HG03469 (cell line): ENCODE measurements at regions not wholly inside any gene's neighbourhood (a gene's known extent, or its start where the extent isn't known, plus 50 kb on each side); places are given as distances from the start of the nearest gene placed in this dataset.
A peak's percentile ranks its signal among the peaks of the same experiment; 100 is the strongest.
"Not testable (repeated sequence)": the region's sequence is repeated elsewhere in the genome, so short reads cannot be mapped to it uniquely, and the experiment has no call there.

Source experiments
- ATAC-seq: cut with Tn5 transposase; IDR thresholded peaks from one replicate; pipeline ENCODE4 v1.9.1; 2021; ENCODE audit warnings: mild to moderate bottlenecking, moderate library complexity, moderate number of reproducible peaks; ENCODE audit not compliant: unreplicated experiment

DNA sequence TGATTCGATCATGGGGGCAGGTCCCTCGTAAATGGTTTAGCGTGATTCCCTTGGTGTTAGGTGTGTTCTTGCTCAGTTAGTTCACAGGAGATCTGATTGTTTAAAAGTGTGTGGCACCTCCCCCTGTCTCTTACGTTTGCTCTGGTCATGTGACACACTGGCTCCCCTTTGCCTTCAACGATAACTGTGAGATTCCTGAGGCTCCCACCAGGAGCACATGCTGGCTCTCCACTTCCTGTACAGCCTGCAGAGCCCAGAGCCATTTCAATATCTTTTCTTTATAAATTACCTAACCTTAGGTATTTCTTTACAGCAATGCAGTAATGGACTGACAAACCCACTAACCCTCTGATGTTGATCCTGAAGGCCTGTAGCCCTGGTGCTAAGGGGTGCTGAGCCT is 141.9 kb downstream of the FCRL5 start:
- ATAC-seq = no peak

DNA sequence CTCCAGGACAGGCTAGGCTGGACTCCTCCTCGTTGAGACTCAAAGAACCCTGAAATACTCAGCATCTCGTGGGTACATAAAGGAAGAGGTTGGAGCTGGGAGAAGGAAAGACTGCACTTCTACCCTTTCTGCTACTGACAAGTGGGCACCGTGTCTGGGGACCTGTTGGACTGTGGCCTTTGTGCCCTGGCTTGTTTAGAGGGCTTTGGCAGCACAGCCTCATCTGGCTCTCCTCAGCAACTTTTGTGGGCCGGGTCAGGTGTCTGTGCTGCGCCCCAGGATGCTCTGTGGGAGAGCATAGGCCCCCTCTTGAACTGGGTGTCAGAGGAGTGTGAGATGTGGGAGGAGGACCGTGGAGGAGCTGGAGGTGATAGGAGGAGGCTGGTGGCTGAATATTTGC is 142.4 kb downstream of the FCRL5 start:
- no peak for ATAC-seq

DNA sequence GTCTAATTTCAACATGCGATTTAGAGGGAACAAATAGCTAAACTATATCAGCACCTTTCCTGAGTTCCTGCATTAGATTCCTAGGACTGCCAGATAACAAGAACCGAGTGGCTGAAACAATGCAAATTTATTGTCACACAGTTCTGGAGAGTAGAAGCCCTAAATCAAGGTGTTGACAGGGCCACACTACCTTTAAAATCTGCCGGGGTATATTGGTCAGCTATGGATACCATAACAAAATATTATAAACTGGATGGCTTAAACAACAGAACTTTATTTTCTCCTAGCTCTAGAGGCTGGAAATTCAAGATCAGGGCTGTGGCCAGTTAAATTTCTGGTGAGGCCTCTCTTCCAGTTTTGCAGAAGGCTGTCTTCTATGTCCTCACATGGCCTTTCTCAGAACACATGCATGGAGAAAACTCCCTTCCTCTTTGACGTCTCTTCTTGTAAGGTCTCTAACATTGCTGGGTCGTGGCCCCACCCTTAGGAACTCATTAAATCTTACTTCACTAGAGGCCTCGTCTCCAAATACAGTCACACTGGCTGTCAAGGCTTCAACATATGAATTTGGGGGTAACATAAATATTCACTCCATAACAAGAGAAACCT is 144.3 kb downstream of the FCRL5 start:
- no peak for ATAC-seq

DNA sequence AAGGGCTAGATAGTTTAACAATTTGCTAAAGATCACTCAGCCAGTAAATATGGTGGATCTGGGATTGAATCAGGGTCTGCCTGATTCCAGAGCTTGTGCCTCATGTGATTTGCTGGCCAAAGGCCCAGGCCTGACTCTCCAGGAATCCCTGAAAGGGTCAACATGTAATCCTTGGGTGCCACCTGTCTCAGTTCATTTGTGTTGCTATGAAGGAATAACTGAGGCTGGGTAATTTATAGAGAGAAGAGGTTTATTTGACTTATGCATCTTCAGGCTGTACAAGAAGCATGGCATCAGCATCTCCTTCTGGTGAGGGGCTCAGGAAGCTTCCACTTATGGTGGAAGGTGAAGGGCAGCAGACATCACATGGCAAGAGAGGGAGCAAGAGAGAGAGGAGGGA is 144.9 kb downstream of the FCRL5 start:
- no peak for ATAC-seq

DNA sequence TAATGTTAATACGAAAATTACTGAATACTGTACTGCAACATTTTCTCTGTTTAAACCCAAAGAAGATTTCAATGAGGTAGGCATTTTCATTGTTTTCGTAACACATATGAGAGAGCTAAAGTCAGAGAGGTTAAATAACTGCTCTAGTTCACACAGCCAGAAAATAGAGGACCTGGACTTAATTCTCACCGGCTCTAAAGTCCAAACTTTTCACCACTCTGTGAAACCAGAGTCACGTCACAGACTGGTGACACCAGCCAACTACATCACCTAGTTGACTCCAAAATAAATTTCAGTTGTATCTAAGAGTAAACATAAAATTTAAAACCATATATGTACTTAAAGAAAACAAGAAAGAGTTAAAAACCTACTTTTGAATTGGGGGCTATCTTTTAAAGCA is 146.7 kb downstream of the FCRL5 start:
- no peak for ATAC-seq

DNA sequence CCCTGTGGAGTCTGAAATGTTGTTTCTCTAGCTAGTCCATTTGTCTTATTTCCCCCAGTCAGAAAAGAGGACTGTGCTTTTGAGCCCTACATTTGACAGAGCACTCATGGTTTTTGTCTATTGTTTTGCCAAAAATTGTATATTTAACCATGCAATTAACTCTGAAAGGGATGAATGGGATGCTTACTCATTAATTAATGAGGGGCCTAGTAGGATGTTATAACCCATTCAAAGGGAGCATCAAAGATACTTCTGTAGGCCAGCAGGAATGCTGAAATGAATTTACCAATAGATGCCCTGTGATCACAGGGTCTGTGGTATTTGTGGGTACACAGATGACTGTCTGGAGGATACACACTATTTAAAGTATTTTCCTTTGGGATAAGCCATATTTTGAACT is 147.7 kb downstream of the FCRL5 start:
- no peak for ATAC-seq

DNA sequence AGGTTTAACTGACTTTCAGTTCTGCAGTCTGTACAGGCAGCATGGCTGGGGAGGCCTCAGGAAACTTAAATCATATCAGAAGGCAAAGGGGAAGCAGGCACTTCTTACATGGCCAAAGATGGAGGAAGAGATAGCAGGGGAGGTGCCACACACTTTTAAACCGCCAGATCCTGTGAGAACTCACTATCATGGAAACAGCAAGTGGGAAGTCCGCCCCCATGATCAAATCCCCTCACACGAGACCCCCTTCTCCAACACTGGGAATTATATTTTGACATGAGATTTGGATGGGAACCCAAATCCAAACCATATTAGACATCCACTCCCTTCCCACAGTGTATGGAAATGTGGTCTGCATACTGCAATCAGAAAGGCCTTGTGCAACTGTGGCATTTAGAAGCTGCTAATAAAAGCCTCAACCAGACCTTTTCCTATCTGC is 148.2 kb downstream of the FCRL5 start:
- ATAC-seq = no peak

DNA sequence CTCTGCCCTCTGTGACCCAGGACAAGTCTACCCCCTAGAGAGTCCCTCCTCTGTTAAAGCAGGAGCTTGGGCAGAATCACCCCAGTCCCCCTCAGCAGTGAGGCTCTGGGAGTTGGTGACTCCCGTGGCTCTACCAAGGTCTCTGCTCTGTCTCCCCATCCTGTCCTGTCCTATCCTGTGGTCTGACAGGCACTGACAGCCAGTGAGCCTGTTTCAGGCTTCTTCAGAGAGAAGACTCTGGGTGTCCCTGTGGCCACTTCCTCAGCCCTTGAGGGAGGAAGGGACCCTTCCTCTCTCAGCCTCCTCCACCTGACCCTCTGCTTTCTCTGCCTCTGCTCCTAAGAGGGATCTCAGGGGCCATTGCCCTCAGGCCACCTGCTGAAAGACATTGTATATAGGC is 148.7 kb downstream of the FCRL5 start:
- no peak for ATAC-seq

DNA sequence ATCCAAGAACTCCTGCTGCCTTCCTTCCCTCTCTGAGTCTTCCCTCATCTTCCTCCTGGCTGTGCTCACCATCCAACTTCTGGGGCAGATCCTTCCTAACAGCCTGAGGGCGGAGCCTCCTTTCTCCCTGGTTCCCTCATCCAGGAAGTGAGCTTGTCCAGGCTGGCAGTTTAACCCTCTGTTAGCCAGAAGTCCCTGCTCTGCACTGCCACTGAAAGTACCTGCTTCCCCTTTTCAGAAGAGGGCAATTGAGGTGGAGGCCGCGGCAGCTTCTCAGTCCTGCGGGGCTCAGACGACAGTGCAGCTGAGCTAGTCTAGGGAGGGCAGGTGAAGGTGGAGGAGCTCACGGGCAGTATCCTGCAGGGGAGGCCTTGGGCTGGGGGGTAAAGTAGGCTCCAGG is 149.1 kb downstream of the FCRL5 start:
- ATAC-seq = peak; percentile 66

DNA sequence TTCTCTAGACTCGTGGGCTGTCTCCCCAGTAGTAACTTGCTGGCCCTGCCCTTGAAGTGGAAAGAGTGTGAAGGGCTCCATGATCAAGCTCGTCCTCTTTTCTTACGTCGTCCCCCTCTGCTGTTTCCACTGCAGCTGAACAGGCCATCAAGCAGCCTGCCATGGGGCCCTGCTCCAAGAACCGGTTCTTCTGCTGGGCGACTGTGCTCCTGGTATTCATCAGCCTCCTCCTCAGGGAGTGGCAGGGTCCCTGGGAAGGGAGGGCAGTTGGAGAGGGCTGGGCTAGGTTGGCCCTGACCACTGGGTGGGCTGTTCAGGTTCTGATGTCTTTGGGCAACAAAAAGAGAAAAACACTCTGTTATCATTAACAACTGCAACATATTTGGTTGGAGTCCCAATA is 151.5 kb downstream of the FCRL5 start:
- ATAC-seq = no peak

DNA sequence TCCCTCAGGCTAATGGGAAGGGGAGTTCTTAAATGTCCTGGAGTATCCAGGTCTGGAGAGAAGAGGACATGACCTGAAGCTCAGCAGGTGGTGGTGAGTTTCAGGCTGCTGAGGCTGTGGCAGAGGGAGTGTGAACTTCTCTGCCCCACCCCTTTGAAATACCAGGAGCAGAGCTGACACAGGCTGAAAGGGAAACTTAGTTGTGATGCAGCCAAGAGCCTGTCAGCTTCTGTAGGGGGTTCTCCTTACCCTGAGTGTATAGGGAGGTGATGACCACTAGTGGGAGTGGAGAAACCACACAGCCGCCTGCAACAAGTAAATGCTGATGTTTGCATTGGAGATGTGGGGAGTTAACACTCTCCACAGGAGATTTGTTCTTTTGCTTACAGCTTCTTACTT is 152.3 kb downstream of the FCRL5 start:
- peak; percentile 49 for ATAC-seq

DNA sequence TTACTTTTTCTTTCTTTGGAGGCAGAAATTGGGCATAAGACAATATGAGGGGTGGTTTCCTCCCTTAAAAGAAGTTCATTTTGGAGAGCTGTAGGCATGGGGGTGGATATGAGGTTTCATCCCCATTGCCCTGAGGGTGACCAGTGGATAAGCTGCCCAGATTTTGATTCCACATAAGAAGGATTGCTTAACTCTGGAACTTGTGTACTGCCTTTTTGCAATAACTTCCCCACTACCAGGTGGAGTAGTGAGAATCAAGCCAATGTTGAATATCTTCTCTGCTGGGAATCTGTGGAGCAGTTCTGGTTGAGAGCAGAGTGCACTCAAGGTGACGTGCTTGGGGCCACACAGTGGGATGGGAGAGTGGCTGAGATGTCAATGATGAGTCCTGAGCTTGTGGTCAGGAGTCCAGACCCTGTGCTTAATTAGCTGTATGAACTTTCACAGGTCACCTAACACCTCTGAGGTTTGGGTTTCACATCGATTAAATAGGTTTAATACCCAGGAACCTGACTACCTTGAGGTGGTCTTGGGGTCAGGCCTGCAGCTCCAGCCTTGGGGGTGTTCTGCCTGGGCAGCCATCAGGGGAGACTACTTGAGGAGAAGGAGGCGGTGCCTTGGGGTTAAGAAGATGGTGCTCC is 152.9 kb downstream of the FCRL5 start:
- ATAC-seq = no peak

DNA sequence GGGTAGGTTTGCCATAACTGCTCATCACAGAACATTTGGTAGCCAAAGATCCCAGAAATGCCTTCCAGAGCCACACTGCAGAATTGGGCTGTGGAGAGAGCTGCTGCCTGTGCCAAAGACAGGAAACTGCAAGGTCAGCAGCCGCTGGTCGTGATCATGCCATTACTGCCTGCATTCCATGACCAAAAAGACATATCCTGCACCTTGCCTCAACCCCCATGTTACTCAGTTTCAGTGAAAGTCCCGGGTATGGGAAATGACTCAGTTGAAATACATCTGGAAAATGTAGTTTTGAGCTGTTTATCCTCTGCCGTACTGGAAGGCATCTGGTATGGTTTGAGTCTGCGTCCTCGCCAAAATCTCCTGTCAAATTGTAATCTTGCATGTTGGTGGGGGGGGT is 161.7 kb downstream of the FCRL5 start:
- ATAC-seq = no peak

DNA sequence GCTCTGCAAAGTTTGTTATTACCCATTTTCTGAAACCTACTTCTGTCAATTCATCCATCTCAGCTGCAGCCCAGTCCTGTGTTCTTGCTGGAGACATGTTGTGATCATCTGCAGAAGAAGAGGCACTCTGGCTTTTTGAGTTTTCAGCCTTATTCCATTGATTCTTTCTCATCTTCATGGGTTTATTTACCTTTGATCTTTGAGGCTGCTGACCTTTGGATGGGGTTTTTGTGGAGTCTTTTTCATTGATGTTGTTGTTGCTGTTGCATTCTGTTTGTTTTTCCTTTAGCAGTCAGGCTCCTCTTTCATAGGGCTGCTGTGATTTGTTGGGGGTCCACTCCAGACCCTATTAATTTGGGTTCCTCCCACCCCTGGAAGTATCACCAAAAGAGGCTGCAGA is 164.3 kb downstream of the FCRL5 start:
- ATAC-seq = no peak

DNA sequence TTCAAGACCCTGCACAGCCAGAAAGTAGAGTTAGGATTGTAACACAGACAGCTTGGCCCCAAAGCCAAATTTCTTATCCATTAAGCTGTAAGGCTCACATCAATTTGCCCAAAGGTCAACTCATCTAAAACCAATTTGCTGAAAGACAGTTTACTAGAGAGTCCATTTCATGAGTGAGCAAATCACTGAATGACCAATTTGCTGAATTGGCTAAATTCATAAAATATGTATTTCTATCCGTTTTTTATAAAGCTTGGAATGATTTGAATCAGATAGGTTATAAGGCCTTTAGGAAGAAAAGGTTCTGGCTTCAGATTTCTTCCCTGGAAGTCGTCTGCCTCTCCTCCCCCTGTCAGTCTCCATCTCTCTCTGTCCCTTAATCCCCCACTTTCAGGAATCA is 168.1 kb downstream of the FCRL5 start:
- ATAC-seq = no peak

DNA sequence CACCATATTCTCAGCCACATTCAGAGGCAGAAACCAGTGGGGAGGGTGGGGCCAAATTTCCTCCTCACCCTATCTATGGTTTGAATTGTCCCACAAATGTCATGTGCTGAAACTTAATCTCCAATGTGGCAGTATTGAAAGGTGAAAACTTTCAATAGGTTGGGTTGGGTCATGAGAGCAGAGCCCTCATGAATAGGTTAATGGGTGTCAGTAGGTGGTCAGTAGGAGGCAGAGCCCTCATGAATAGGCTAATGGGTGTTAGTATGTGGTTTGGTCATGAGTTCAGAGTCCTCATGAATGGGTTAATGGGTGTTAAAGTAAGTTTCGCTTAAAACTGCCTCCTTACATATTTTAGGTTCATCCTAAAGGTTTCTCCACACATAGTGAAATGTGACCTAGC is 170.0 kb downstream of the FCRL5 start:
- ATAC-seq = no peak

DNA sequence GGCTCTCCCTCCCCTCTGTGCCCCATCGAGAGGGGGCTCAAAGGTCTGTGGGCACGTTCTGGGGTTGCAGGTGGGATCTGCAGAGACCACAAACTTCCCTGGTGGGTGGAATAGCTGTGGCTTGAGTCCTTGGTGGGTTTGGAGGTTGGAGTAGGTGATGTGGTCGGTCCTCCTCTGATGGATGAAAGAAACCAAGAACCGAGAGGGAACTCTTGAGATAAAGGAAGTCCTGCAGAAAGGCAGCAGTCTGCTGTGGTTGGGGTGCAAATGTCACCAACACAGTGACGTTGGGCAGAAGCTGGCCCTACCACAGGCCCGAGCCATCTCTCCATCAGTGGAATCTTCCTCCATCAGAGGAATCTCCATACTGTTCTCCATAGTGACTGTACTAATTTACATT is 171.8 kb downstream of the FCRL5 start:
- no peak for ATAC-seq

DNA sequence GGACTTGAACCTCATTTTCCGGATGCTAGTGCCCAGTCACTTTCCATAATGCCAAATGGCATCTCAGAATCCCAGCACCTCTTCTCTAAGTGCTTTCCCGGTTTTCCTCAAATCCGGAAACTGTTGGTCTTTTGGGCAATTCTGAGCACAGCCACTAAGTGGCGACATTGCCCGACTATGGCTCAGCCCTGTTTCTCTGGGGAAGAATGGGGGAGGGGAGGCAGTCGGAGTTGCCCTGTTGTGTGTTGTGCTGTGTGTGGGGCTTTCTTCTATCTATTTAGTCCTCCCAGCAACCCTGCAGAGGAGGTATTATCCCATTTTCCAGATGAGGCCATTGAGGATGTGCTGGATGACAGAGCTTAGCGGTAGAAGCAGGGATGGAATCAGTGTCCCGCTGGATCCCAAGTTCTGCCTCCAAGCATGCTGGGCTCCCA is 175.0 kb downstream of the FCRL5 start:
- not testable (repeated sequence) for ATAC-seq

DNA sequence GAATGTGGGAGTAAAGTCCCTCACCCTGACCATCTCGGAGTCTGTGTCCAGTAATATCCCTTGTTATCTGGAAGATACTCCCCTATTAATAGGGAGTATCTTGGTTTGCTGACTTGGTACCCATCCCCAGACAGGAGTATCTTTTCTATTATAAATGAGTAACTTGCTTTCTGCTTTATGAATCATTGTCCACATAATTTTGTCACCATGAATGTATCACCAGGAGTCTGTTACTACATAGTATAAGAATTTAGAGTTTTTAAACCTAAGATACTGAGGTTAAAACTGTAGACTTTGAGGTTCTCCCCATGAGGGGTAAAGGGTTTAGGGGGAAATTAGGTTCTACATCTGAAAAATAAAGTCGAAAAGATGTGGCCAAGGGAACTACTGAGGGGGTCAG is 175.6 kb downstream of the FCRL5 start:
- no peak for ATAC-seq

DNA sequence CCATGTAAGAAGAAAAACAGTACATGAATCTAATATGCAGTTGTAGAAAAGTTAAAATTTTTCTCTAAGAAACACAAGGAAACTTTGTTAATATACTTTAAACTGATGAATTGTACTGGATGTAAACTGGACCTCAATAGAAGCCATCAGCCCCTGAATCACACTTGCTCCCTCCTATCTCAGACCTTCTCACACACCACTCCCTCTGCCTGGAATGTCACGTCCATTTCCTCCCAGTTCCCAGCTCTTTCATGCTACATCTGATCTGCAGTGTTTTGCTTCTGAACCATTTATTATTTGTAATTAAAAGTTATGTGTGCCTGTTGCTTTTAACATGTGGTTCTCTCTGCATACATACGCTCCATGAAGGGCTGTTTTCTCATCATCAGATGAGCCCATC is 180.0 kb downstream of the FCRL5 start:
- ATAC-seq = not testable (repeated sequence)

DNA sequence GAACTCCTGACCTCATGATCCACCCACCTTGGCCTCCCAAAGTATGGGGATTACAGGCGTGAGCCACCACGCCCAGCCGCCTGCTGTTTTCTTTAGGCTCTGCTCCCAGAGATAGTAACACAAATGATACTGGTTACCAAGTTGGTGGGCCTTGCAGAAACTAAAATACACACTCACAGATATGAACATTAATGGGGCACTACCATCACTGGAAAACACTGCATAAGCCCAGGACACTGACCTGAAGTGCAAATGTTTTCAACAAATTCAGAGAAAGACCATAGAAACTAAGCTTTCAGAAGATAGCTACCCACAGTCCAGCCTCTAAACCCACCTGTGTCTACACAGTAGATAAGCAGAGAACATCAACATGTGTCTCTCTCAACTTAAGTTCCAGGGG is 180.5 kb downstream of the FCRL5 start:
- no peak for ATAC-seq

DNA sequence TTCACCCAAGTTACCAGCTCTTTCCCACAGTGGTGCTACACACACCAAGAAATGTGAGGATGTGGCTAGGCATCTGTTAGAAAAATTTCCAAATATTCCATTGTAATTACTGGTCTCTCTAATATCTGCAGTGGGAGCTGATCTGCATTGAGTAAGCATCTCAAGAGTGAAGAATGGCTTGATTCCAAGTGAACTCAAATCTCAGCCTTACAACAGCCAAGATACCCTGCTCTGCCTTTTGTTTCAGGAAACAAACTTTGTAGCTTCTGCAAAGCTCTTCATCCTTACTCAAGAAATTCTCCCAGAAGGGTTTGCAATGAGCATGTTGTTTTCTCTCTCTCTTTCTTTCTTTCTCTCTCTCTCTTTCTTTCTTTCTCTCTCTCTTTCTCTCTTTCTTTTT is 181.1 kb downstream of the FCRL5 start:
- no peak for ATAC-seq

DNA sequence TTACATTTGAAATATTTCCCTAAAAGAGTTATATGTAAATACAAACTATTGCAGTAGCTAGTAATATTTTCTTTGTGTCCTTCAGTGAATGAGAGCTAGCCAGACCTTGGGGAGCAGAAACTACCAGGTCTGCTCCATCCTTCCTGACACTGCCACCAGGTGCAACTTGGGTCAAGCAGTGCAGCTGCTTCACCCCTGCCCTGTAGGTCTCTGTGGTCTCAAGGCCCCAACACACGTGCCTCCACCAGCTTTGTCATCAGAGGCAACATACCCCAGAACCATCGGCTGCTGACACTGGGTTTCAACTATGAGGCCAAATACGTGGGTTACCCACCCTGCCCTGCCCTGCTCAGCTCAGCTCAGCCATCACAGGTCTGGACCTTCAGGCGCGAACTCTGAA is 181.6 kb downstream of the FCRL5 start:
- no peak for ATAC-seq
